ENCODE measurements at regions not wholly inside any gene's neighbourhood (a gene's known extent, or its start where the extent isn't known, plus 50 kb on each side); places are given as distances from the start of the nearest gene placed in this dataset.

- Histone ChIP-seq H3K27ac (ENCODE audit: low read depth in 2 of 2, low read length in 1 of 2) (no peak overlapping the region), H3K4me3 (ENCODE audit: low read depth in 1 of 2, low read length in 2 of 2) (no peak overlapping the region), H3K9me3 (ENCODE audit: control insufficient read depth in 2 of 2, insufficient read depth in 1 of 2, low read depth in 1 of 2, low read length in 1 of 2) (no peaks in the 10 kb centered on the region), H3K36me3 (ENCODE audit: control insufficient read depth in 2 of 2, insufficient read depth in 2 of 2, low read length in 1 of 2) (no peaks in the 10 kb centered on the region), H3K27me3 (ENCODE audit: control insufficient read depth in 1 of 2, insufficient read depth in 2 of 2, low read length in 2 of 2) (no peaks in the 10 kb centered on the region), H3K4me1 (ENCODE audit: control insufficient read depth in 2 of 2, insufficient read depth in 2 of 2, low read length in 1 of 2) (no peaks in the 10 kb centered on the region)
Measured at GRCh38 chr5:165626161-165626560, 2120.7 kb downstream of the MAT2B start.

DNA sequence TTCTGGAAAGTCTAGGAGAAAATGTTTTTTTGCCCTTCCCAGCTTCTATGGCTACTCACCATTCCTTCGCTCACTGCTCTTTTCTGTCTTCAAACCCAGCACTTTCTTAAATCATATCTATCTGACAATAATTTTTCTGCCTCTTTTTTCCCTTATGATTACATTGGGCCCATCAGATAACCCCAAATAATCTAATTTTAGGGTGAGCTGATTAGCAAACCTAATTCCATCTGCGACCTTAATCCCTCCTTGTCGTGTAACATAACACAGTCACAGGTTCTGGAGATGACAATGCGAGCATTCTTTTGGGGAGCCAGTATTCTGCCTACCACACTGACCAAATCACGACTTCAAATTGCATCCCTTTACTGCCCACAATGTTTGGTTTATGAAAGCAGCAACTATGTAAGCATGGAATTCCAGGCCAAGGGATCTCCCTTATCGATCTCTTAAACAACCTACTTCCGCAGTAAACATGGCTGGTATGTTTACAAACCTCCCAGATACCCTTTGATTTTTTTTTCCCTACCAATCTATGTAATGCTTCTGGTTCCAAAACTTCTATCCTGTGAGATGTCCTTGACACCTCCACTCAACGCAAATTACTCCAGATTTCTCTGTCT lies 2122.2 kb downstream of the MAT2B start:
- Histone ChIP-seq H3K27me3 (ENCODE audit: control insufficient read depth in 1 of 2, insufficient read depth in 2 of 2, low read length in 2 of 2) (no peaks in the 10 kb centered on the region), H3K4me1 (ENCODE audit: control insufficient read depth in 2 of 2, insufficient read depth in 2 of 2, low read length in 1 of 2) (no peaks in the 10 kb centered on the region), H3K9me3 (ENCODE audit: control insufficient read depth in 2 of 2, insufficient read depth in 1 of 2, low read depth in 1 of 2, low read length in 1 of 2) (no peaks in the 10 kb centered on the region), H3K4me3 (ENCODE audit: low read depth in 1 of 2, low read length in 2 of 2) (no peak overlapping the region), H3K36me3 (ENCODE audit: control insufficient read depth in 2 of 2, insufficient read depth in 2 of 2, low read length in 1 of 2) (no peaks in the 10 kb centered on the region), H3K27ac (ENCODE audit: low read depth in 2 of 2, low read length in 1 of 2) (no peak overlapping the region)
- WGBS, 2 donors, result 75 to 85% methylated on average over 8 of the region's 8 CpGs

GRCh38 chr5:165630261-165630778 lies 2124.9 kb downstream of the MAT2B start:
- Histone ChIP-seq H3K27ac (ENCODE audit: low read depth in 2 of 2, low read length in 1 of 2) (no peak overlapping the region), H3K4me3 (ENCODE audit: low read depth in 1 of 2, low read length in 2 of 2) (no peak overlapping the region), H3K27me3 (ENCODE audit: control insufficient read depth in 1 of 2, insufficient read depth in 2 of 2, low read length in 2 of 2) (no peaks in the 10 kb centered on the region), H3K4me1 (ENCODE audit: control insufficient read depth in 2 of 2, insufficient read depth in 2 of 2, low read length in 1 of 2) (no peaks in the 10 kb centered on the region), H3K9me3 (ENCODE audit: control insufficient read depth in 2 of 2, insufficient read depth in 1 of 2, low read depth in 1 of 2, low read length in 1 of 2) (no peaks in the 10 kb centered on the region), H3K36me3 (ENCODE audit: control insufficient read depth in 2 of 2, insufficient read depth in 2 of 2, low read length in 1 of 2) (no peaks in the 10 kb centered on the region)
- WGBS, 2 donors, result 27 to 32% methylated on average over 9 of the region's 9 CpGs

DNA sequence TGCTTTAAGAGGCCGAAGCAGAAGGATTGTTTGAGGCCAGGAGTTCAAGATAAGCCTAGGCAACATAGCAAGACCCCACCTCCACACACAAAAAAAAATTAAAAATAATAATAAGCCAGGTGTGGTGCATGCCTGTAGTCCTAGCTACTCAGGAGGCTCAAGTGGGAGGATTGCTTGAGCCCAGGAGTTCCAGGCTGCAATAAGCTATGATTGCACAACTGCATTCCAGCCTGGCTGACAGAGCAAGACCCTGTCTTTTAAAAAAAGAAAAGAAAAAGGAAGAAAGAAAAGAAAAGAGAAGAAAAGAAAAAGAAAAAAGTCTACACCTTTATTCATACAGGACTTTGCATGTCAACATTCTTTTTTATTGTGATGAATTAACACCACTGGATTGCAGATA lies 2125.8 kb downstream of the MAT2B start:
- H3K4me3 ChIP-seq (ENCODE audit: low read depth in 1 of 2, low read length in 2 of 2), result no peak overlapping the region
- no peaks in the 10 kb centered on the region for H3K4me1 ChIP-seq (ENCODE audit: control insufficient read depth in 2 of 2, insufficient read depth in 2 of 2, low read length in 1 of 2)
- no peaks in the 10 kb centered on the region for H3K9me3 ChIP-seq (ENCODE audit: control insufficient read depth in 2 of 2, insufficient read depth in 1 of 2, low read depth in 1 of 2, low read length in 1 of 2)
- no peaks in the 10 kb centered on the region for H3K36me3 ChIP-seq (ENCODE audit: control insufficient read depth in 2 of 2, insufficient read depth in 2 of 2, low read length in 1 of 2)
- H3K27ac ChIP-seq (ENCODE audit: low read depth in 2 of 2, low read length in 1 of 2), result no peak overlapping the region
- 46 to 64% methylated on average over 1 of the region's 1 CpG for WGBS, 2 donors
- no peaks in the 10 kb centered on the region for H3K27me3 ChIP-seq (ENCODE audit: control insufficient read depth in 1 of 2, insufficient read depth in 2 of 2, low read length in 2 of 2)

GRCh38 chr5:165642366-165642765 lies 2136.9 kb downstream of the MAT2B start:
- Histone ChIP-seq H3K9me3 (ENCODE audit: control insufficient read depth in 2 of 2, insufficient read depth in 1 of 2, low read depth in 1 of 2, low read length in 1 of 2) (no peaks in the 10 kb centered on the region), H3K4me3 (ENCODE audit: low read depth in 1 of 2, low read length in 2 of 2) (no peak overlapping the region), H3K4me1 (ENCODE audit: control insufficient read depth in 2 of 2, insufficient read depth in 2 of 2, low read length in 1 of 2) (no peaks in the 10 kb centered on the region), H3K27me3 (ENCODE audit: control insufficient read depth in 1 of 2, insufficient read depth in 2 of 2, low read length in 2 of 2) (no peaks in the 10 kb centered on the region), H3K36me3 (ENCODE audit: control insufficient read depth in 2 of 2, insufficient read depth in 2 of 2, low read length in 1 of 2) (no peaks in the 10 kb centered on the region), H3K27ac (ENCODE audit: low read depth in 2 of 2, low read length in 1 of 2) (no peak overlapping the region)
- 67 to 72% methylated on average over 2 of the region's 2 CpGs for WGBS, 2 donors

- WGBS, 2 donors, result 45 to 63% methylated on average over 3 of the region's 3 CpGs
- H3K27me3 ChIP-seq (ENCODE audit: control insufficient read depth in 1 of 2, insufficient read depth in 2 of 2, low read length in 2 of 2), result no peaks in the 10 kb centered on the region
- no peaks in the 10 kb centered on the region for H3K9me3 ChIP-seq (ENCODE audit: control insufficient read depth in 2 of 2, insufficient read depth in 1 of 2, low read depth in 1 of 2, low read length in 1 of 2)
- H3K27ac ChIP-seq (ENCODE audit: low read depth in 2 of 2, low read length in 1 of 2), result no peak overlapping the region
- no peak overlapping the region for H3K4me3 ChIP-seq (ENCODE audit: low read depth in 1 of 2, low read length in 2 of 2)
- no peaks in the 10 kb centered on the region for H3K4me1 ChIP-seq (ENCODE audit: control insufficient read depth in 2 of 2, insufficient read depth in 2 of 2, low read length in 1 of 2)
- no peaks in the 10 kb centered on the region for H3K36me3 ChIP-seq (ENCODE audit: control insufficient read depth in 2 of 2, insufficient read depth in 2 of 2, low read length in 1 of 2)
Measured at GRCh38 chr5:165665735-165666400, 2160.4 kb downstream of the MAT2B start.

GRCh38 chr5:165673499-165673898 lies 2168.1 kb downstream of the MAT2B start:
- no peaks in the 10 kb centered on the region for H3K4me1 ChIP-seq (ENCODE audit: control insufficient read depth in 2 of 2, insufficient read depth in 2 of 2, low read length in 1 of 2)
- H3K27me3 ChIP-seq (ENCODE audit: control insufficient read depth in 1 of 2, insufficient read depth in 2 of 2, low read length in 2 of 2), result no peaks in the 10 kb centered on the region
- no peak overlapping the region for H3K4me3 ChIP-seq (ENCODE audit: low read depth in 1 of 2, low read length in 2 of 2)
- H3K36me3 ChIP-seq (ENCODE audit: control insufficient read depth in 2 of 2, insufficient read depth in 2 of 2, low read length in 1 of 2), result no peaks in the 10 kb centered on the region
- no peak overlapping the region for H3K27ac ChIP-seq (ENCODE audit: low read depth in 2 of 2, low read length in 1 of 2)
- H3K9me3 ChIP-seq (ENCODE audit: control insufficient read depth in 2 of 2, insufficient read depth in 1 of 2, low read depth in 1 of 2, low read length in 1 of 2), result peaks cover 0 to 2% of the 10 kb centered on the region in 2 donors

- H3K9me3 ChIP-seq (ENCODE audit: control insufficient read depth in 2 of 2, insufficient read depth in 1 of 2, low read depth in 1 of 2, low read length in 1 of 2), result peaks cover 2 to 4% of the 10 kb centered on the region in 2 donors
- H3K4me1 ChIP-seq (ENCODE audit: control insufficient read depth in 2 of 2, insufficient read depth in 2 of 2, low read length in 1 of 2), result no peaks in the 10 kb centered on the region
- no peaks in the 10 kb centered on the region for H3K27me3 ChIP-seq (ENCODE audit: control insufficient read depth in 1 of 2, insufficient read depth in 2 of 2, low read length in 2 of 2)
- no peak overlapping the region for H3K27ac ChIP-seq (ENCODE audit: low read depth in 2 of 2, low read length in 1 of 2)
- no peaks in the 10 kb centered on the region for H3K36me3 ChIP-seq (ENCODE audit: control insufficient read depth in 2 of 2, insufficient read depth in 2 of 2, low read length in 1 of 2)
- H3K4me3 ChIP-seq (ENCODE audit: low read depth in 1 of 2, low read length in 2 of 2), result no peak overlapping the region
- 86 to 92% methylated on average over 1 of the region's 1 CpG for WGBS, 2 donors
Measured at GRCh38 chr5:165695796-165696195, 2190.4 kb downstream of the MAT2B start.

- H3K27me3 ChIP-seq (ENCODE audit: control insufficient read depth in 1 of 2, insufficient read depth in 2 of 2, low read length in 2 of 2), result no peaks in the 10 kb centered on the region
- no peak overlapping the region for H3K27ac ChIP-seq (ENCODE audit: low read depth in 2 of 2, low read length in 1 of 2)
- H3K9me3 ChIP-seq (ENCODE audit: control insufficient read depth in 2 of 2, insufficient read depth in 1 of 2, low read depth in 1 of 2, low read length in 1 of 2), result peaks cover 0 to 4% of the 10 kb centered on the region in 2 donors
- H3K4me3 ChIP-seq (ENCODE audit: low read depth in 1 of 2, low read length in 2 of 2), result no peak overlapping the region
- H3K36me3 ChIP-seq (ENCODE audit: control insufficient read depth in 2 of 2, insufficient read depth in 2 of 2, low read length in 1 of 2), result no peaks in the 10 kb centered on the region
- H3K4me1 ChIP-seq (ENCODE audit: control insufficient read depth in 2 of 2, insufficient read depth in 2 of 2, low read length in 1 of 2), result no peaks in the 10 kb centered on the region
- WGBS, 2 donors, result 80 to 93% methylated on average over 1 of the region's 1 CpG
Measured at GRCh38 chr5:165705960-165706359, 2200.5 kb downstream of the MAT2B start.

DNA sequence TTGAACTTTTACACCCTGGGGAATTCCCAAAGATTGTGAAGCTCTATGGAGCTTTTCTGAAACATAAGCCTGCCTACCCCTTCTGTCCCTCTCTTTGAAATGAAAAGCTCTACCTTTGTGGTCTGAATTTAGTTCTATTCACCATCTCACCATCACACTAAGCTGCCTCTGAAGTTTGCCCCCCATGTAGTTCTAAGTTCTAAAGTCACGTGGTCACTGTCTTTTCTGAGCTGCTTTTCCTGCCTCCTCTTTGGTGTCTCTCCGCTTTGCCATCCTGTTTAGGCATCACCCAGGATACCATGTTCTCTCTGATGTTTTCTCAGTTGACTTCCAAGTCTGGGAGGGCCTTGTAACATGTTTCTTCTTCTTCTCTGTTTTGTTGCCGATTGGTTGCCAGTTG lies 2206.6 kb downstream of the MAT2B start:
- no peaks in the 10 kb centered on the region for H3K27me3 ChIP-seq (ENCODE audit: control insufficient read depth in 1 of 2, insufficient read depth in 2 of 2, low read length in 2 of 2)
- 80 to 84% methylated on average over 3 of the region's 3 CpGs for WGBS, 2 donors
- H3K4me3 ChIP-seq (ENCODE audit: low read depth in 1 of 2, low read length in 2 of 2), result no peak overlapping the region
- H3K4me1 ChIP-seq (ENCODE audit: control insufficient read depth in 2 of 2, insufficient read depth in 2 of 2, low read length in 1 of 2), result no peaks in the 10 kb centered on the region
- no peak overlapping the region for H3K27ac ChIP-seq (ENCODE audit: low read depth in 2 of 2, low read length in 1 of 2)
- no peaks in the 10 kb centered on the region for H3K36me3 ChIP-seq (ENCODE audit: control insufficient read depth in 2 of 2, insufficient read depth in 2 of 2, low read length in 1 of 2)
- no peaks in the 10 kb centered on the region for H3K9me3 ChIP-seq (ENCODE audit: control insufficient read depth in 2 of 2, insufficient read depth in 1 of 2, low read depth in 1 of 2, low read length in 1 of 2)
